MM.1S (cell line): ENCODE measurements at regions not wholly inside any gene's neighbourhood (a gene's known extent, or its start where the extent isn't known, plus 50 kb on each side); places are given as distances from the start of the nearest gene placed in this dataset.

ENCODE experiments used
- DNase-seq: peaks from one replicate; pipeline ENCODE4 v3.0.0-alpha.2; 2015
- H2AFZ ChIP-seq: fragments of 300-600 bp; sonication (generic); 2 replicates; pipeline ENCODE4 v1.6.0; 2016; ENCODE audit warnings: antibody characterized with exemption, low read length
- H3F3A ChIP-seq: fragments of 300-600 bp; sonication (generic); 2 replicates; pipeline ENCODE4 v1.6.1; 2016; ENCODE audit warnings: mild to moderate bottlenecking, antibody characterized with exemption, low read length, moderate library complexity, mixed read lengths; ENCODE audit not compliant: insufficient read depth
- H3K27ac ChIP-seq: fragments of 300-600 bp; sonication (generic); 2 replicates; pipeline ENCODE4 v1.5.1; 2016; ENCODE audit warnings: mild to moderate bottlenecking, low read length
- H3K27me3 ChIP-seq: fragments of 300-600 bp; sonication (generic); replicated peaks from 2 replicates; pipeline ENCODE4 v1.6.0; 2016; ENCODE audit warnings: low read length; ENCODE audit not compliant: insufficient read depth
- H3K36me3 ChIP-seq: fragments of 300-600 bp; sonication (generic); replicated peaks from 2 replicates; pipeline ENCODE4 v1.6.1; 2016; ENCODE audit warnings: mild to moderate bottlenecking, low read length, mixed read lengths; ENCODE audit not compliant: insufficient read depth
- H3K4me1 ChIP-seq: fragments of 300-600 bp; sonication (generic); 2 replicates; pipeline ENCODE4 v1.6.1; 2016; ENCODE audit warnings: low read length, mixed read lengths
- H3K4me2 ChIP-seq: fragments of 300-600 bp; sonication (generic); 2 replicates; pipeline ENCODE4 v1.6.0; 2016; ENCODE audit warnings: low read depth, low read length
- H3K4me3 ChIP-seq: fragments of 300-600 bp; sonication (generic); 2 replicates; pipeline ENCODE4 v1.5.1; 2016; ENCODE audit warnings: low read length, mixed read lengths
- H3K79me2 ChIP-seq: fragments of 300-600 bp; sonication (generic); 2 replicates; pipeline ENCODE4 v1.6.1; 2016; ENCODE audit warnings: mixed run types, low read length, mixed read lengths
- H3K9ac ChIP-seq: fragments of 300-600 bp; sonication (generic); 2 replicates; pipeline ENCODE4 v1.6.1; 2016; ENCODE audit warnings: low read length, mixed read lengths
- H3K9me2 ChIP-seq: fragments of 300-600 bp; sonication (generic); replicated peaks from 2 replicates; pipeline ENCODE4 v1.6.1; 2016; ENCODE audit warnings: mild to moderate bottlenecking, low read length, mixed read lengths; ENCODE audit not compliant: insufficient read depth
- H3K9me3 ChIP-seq: fragments of 300-600 bp; sonication (generic); replicated peaks from 2 replicates; pipeline ENCODE4 v1.6.1; 2016; ENCODE audit warnings: mild to moderate bottlenecking, low read length, mixed read lengths; ENCODE audit not compliant: insufficient read depth
- H4K20me1 ChIP-seq: fragments of 300-600 bp; sonication (generic); 2 replicates; pipeline ENCODE4 v1.6.1; 2016; ENCODE audit warnings: mild to moderate bottlenecking, low read length, moderate library complexity, mixed read lengths; ENCODE audit not compliant: insufficient read depth
- CTCF ChIP-seq: fragments of 300-600 bp; sonication (generic); IDR thresholded peaks from 2 replicates; pipeline ENCODE4 v1.5.1; 2016; ENCODE audit warnings: antibody characterized with exemption, low read length, mixed read lengths
- EZH2 ChIP-seq: fragments of 300-600 bp; sonication (generic); optimal IDR thresholded peaks from 2 replicates; pipeline ENCODE3; 2017; ENCODE audit warnings: low read depth, mild to moderate bottlenecking, antibody characterized with exemption, low read length, mixed read lengths
- EZH2phosphoT487 ChIP-seq: fragments of 300-600 bp; sonication (generic); IDR thresholded peaks from 2 replicates; pipeline ENCODE4 v1.6.1; 2018; ENCODE audit warnings: antibody characterized with exemption, low read length

- no peak overlapping the region for H3K27ac ChIP-seq
- H4K20me1 ChIP-seq = no peaks in the 10 kb centered on the region; the same call in 1 of the 2 replicates
- H3F3A ChIP-seq = no peaks in the 10 kb centered on the region
- no peak overlapping the region for H3K4me2 ChIP-seq
- H3K79me2 ChIP-seq = no peaks in the 10 kb centered on the region
- no peak for DNase-seq
- no peak overlapping the region for H2AFZ ChIP-seq
- H3K4me3 ChIP-seq = no peak overlapping the region
- H3K36me3 ChIP-seq = no peaks in the 10 kb centered on the region
- H3K9me2 ChIP-seq = no peaks in the 10 kb centered on the region
- no peaks in the 10 kb centered on the region for H3K27me3 ChIP-seq
- H3K9ac ChIP-seq = no peak overlapping the region
- no peak for TF ChIP-seq EZH2phosphoT487
- no peak for TF ChIP-seq CTCF
- TF ChIP-seq EZH2 = no peak
- H3K9me3 ChIP-seq = no peaks in the 10 kb centered on the region
- H3K4me1 ChIP-seq = no peaks in the 10 kb centered on the region
These were observed 225.9 kb upstream of the GYPA start for GRCh38 chr4:144366425-144366824.

GRCh38 chr4:144371485-144371884 lies 231.0 kb upstream of the GYPA start:
- H4K20me1 ChIP-seq = no peaks in the 10 kb centered on the region; the same call in 1 of the 2 replicates
- H3K27me3 ChIP-seq = no peaks in the 10 kb centered on the region
- H3K4me2 ChIP-seq = no peak overlapping the region
- no peaks in the 10 kb centered on the region for H3K9me2 ChIP-seq
- TF ChIP-seq EZH2phosphoT487 (no peak), EZH2 (no peak), CTCF (no peak)
- no peak overlapping the region for H3K4me3 ChIP-seq
- no peak for DNase-seq
- no peaks in the 10 kb centered on the region for H3K9me3 ChIP-seq
- H3F3A ChIP-seq = no peaks in the 10 kb centered on the region
- no peaks in the 10 kb centered on the region for H3K4me1 ChIP-seq
- H2AFZ ChIP-seq = no peak overlapping the region
- H3K27ac ChIP-seq = no peak overlapping the region
- H3K9ac ChIP-seq = no peak overlapping the region
- no peaks in the 10 kb centered on the region for H3K36me3 ChIP-seq
- no peaks in the 10 kb centered on the region for H3K79me2 ChIP-seq

GRCh38 chr4:144374065-144374464 lies 233.5 kb upstream of the GYPA start:
- H3K9me3 ChIP-seq = no peaks in the 10 kb centered on the region
- no peaks in the 10 kb centered on the region for H3K27me3 ChIP-seq
- no peak for DNase-seq
- H3K4me3 ChIP-seq = no peak overlapping the region
- no peaks in the 10 kb centered on the region for H3K9me2 ChIP-seq
- H3K4me2 ChIP-seq = no peak overlapping the region
- no peak overlapping the region for H3K27ac ChIP-seq
- H3K36me3 ChIP-seq = no peaks in the 10 kb centered on the region
- no peaks in the 10 kb centered on the region for H3K4me1 ChIP-seq
- H3K79me2 ChIP-seq = no peaks in the 10 kb centered on the region
- no peak for TF ChIP-seq EZH2phosphoT487
- TF ChIP-seq CTCF = no peak
- no peak for TF ChIP-seq EZH2
- no peaks in the 10 kb centered on the region; the same call in 1 of the 2 replicates for H4K20me1 ChIP-seq
- H2AFZ ChIP-seq = no peak overlapping the region
- H3F3A ChIP-seq = no peaks in the 10 kb centered on the region
- H3K9ac ChIP-seq = no peak overlapping the region
